ENCODE measurements at regions not wholly inside any gene's neighbourhood (a gene's known extent, or its start where the extent isn't known, plus 50 kb on each side); places are given as distances from the start of the nearest gene placed in this dataset.

- intact Hi-C loops (cut with micrococcal nuclease), result no loop called here
- no peaks in the 10 kb centered on the region for H3K27me3 ChIP-seq (ENCODE audit: control insufficient read depth in 2 of 2, insufficient read depth in 2 of 2, low read length in 2 of 2)
- no TSS peak for BruUV-seq (replicated peaks)
- TF ChIP-seq SRF (CRISPR knock-in tag; IDR thresholded peaks at IDR 0.05) (no peak), CEBPB (tag; IDR thresholded peaks at IDR 0.05) (no peak), POLR3A (IDR thresholded peaks at IDR 0.05; ENCODE audit: borderline replicate concordance, extremely low read depth, insufficient read depth, insufficient read length) (no peak), ZNF354B (CRISPR knock-in tag; IDR thresholded peaks at IDR 0.05) (no peak), NELFE (IDR thresholded peaks at IDR 0.05; ENCODE audit: insufficient read depth, insufficient read length) (no peak), U2AF2 (optimal IDR thresholded peaks at IDR 0.05; ENCODE audit: low read depth, low read length) (no peak), DIDO1 (tag; IDR thresholded peaks at IDR 0.05; ENCODE audit: low read depth) (no peak), CHD7 (IDR thresholded peaks at IDR 0.05; ENCODE audit: low read depth, low read length) (no peak), YY1 (IDR thresholded peaks at IDR 0.05; ENCODE audit: borderline replicate concordance in 1 of 3, control insufficient read depth in 1 of 3, extremely low read depth in 1 of 3, insufficient read depth in 3 of 3, insufficient read length in 1 of 3, insufficient replicate concordance in 2 of 3, low read depth in 1 of 3, low read length in 2 of 3) (no peak), ILK (tag; IDR thresholded peaks at IDR 0.05; ENCODE audit: borderline replicate concordance, low read depth) (no peak), ZBED1 (IDR thresholded peaks at IDR 0.05) (no peak), XRCC3 (IDR thresholded peaks at IDR 0.05) (no peak)
These were observed 200.2 kb downstream of the OSR1 start for GRCh38 chr2:19158211-19158610.

More at GRCh38 chr2:19158211-19158610, 200.2 kb downstream of the OSR1 start:
- no peak for FAIRE-seq
- no peak overlapping the region for H3K27ac ChIP-seq (ENCODE audit: extremely low read depth, low read depth, low read length)
- in situ Hi-C loops (cut with MboI), result no loop called here
- CTCF ChIA-PET (ENCODE audit: low intra/inter-chr PET ratio), result no interaction called here
- no peaks in the 10 kb centered on the region for H4K20me1 ChIP-seq (replicated peaks; ENCODE audit: control insufficient read depth, insufficient read depth, low read length)
- H3K4me1 ChIP-seq (replicated peaks in 1 of 2; ENCODE audit: control insufficient read depth in 2 of 2, insufficient read depth in 2 of 2, low read length in 2 of 2), result no peaks in the 10 kb centered on the region
- no peaks in the 10 kb centered on the region for H3K79me2 ChIP-seq (ENCODE audit: control insufficient read depth, insufficient read depth, low read length)
- POLR2A ChIA-PET, result no interaction called here
- no peak overlapping the region for H3K9ac ChIP-seq (ENCODE audit: insufficient read depth in 1 of 2, low read depth in 2 of 2, low read length in 2 of 2)
- DNase-seq (ENCODE audit: extremely low read depth in 1 of 4, low spot score in 3 of 4), result no peak
- 0% methylated on average over 1 of the region's 1 CpG for WGBS (ENCODE audit: insufficient coverage, low coverage, missing lambda C conversion rate)
- H2AFZ ChIP-seq (ENCODE audit: low read depth, low read length), result no peak overlapping the region
- no peak for ATAC-seq
- no peak overlapping the region for H3K4me3 ChIP-seq
- no peak overlapping the region for H3K4me2 ChIP-seq (ENCODE audit: insufficient read depth, low read length)
- no peaks in the 10 kb centered on the region for H3K9me1 ChIP-seq (ENCODE audit: control insufficient read depth, insufficient read depth, low read length)
- H3K36me3 ChIP-seq (ENCODE audit: control insufficient read depth, insufficient read depth, low read length), result no peaks in the 10 kb centered on the region
- H3K9me3 ChIP-seq (replicated peaks; ENCODE audit: control insufficient read depth, insufficient read depth, low read depth, low read length), result no peaks in the 10 kb centered on the region
